DMS153 treated with DMSO at 0.1 percent for 48 hours (cell line): ENCODE measurements at regions not wholly inside any gene's neighbourhood (a gene's known extent, or its start where the extent isn't known, plus 50 kb on each side); places are given as distances from the start of the nearest gene placed in this dataset.
"Not testable (repeated sequence)": the region's sequence is repeated elsewhere in the genome, so short reads cannot be mapped to it uniquely, and the experiment has no call there.

Experiments
- DNase-seq: peaks from one replicate; lab custom pipeline; 2025; ENCODE audit not compliant: unreplicated experiment; lab: John Stamatoyannopoulos, UW

DNA sequence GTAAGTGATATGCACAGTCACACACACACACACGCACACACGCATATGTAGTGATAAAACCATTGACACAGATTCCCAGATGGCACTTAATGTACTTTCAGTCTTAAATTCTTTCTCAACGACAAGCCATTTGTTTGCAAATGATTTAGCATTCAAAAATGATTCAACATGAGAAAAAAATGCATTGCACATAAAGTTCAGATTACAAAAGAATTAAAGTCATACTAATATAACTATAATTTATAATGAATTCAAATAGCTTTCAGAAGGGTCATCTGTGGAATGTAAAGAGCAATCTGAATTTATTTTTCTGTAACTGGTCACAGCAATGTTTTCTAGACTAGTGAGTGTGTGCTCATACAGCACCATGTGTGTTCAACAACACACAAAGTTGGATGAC is 521.6 kb upstream of the ZNF337 start:
- DNase-seq, result no peak

DNA sequence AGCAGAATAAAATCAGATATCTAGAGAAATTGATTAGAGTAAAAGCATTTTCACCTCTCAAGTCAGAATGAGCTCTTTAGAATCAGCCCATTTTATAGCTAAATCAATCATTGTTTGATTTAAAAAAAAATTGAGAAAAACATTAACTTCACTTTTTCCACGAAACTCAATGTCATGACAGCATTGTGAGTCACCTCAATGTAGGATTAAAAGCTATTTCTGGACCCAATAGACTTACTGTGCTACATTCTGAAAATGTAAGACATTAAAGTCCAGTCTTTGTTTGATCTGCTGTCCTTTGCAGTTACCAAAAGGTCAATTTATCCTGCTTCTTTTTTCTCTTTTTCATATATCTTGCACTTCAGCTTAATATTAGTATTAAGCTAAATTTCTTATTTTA is 519.4 kb upstream of the ZNF337 start:
- no peak for DNase-seq

DNA sequence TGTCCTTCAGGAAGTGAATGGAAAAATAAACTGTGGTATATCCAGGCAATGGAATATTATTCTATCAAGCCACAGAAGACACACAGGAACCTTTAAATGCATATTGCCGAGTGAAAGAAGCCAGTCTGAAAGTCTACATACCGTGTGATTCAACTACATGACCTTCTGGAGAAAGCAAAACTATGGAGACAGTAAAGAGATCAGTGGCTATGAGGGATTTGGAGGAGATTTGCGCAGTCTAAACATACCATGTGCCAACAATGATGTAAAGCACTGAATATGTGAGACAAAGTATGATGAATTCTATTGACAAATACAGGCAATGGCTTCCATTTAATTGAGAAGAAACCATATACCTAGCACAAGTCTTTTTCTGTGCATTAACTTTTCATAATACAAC is 518.3 kb upstream of the ZNF337 start:
- DNase-seq, result no peak

DNA sequence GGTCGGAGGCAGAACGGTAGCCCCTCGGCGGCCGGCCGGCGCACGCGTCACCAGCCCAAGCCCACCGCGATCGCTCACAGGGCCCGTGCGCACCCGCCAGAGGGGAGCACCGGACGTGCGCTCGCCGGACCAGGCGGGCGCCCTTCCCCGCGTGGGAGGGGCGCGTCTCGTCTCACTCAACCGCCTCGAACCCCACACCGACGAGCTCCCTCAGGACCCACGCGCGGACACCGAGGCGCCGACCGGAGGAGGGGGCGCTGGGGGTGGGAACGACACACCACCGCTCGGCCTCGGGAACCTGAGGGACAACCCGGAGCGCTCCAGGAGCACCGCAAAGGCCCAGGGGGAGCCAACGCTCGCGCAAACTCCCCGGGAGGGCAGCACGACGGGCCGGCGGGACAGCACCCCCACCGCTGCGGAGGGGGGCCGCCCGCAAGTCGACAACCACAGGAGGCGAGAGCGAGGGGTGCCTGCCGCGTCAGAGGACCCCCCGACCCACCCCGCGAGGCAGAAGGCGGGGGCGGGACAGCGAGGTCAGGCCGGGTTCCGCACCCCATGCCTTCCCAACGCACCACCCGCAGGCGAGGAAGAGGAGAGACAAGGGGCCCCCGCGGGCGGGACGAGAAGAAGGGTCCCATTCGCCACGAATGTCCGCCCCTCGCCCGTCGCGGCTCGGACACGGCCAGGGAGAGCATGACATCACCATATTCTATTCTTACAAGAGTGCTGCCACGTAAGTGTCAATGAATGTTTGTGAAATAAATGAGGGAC is 512.7 kb upstream of the ZNF337 start:
- no peak for DNase-seq

DNA sequence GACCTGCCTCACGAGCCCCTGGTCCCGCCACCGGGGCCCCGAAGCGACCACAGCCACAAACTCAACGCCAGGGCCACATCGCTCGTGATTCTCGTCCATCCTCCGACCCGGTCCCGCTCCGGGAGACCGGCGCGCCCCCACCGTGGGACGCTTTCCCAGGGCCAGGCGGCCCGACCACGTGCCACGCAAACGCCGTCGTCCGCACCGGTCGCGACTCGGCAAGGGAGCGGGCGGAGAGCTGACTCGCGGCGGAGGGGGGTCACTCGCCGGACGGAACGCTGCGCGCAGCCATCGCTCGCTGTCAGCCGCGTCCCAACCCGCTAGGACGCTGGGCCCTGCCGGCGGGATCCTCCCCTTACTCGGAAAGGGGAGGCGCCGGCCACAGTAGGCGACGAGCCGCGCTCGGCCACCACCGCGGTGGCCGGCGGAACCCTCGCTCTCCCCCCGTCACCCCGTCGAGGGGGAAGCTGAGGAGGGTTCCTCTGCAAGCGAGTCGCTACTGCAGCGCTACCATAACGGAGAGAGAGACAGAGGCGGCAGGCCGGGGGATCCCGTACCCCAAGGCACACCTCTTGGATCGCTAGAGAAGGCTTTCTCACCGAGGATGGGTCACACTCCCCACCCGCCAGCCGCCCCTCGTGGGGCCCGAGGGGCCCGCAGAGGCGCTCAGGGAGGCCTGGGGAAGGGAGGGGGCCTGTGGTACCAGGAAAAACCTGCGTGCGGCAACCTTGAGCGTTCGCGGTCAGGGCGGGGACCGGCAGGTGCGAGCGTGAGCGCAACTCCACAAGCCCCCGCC is 511.8 kb upstream of the ZNF337 start:
- no peak for DNase-seq

DNA sequence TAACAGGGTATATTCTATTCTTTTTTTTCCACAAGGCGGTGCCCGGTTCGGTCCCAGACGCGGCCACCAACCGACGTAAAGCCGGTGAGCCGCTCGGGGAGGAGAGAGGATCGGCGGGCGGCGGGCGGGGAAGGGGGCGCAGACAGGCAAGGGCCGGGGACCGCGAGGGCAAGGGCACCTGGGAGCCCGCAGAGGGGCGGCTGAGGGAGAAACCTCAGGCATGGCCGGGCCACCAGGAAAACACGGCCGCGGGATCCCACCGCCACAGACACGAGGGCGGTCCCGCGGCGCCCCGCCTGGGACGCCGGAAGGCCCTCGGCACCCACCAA is 511.3 kb upstream of the ZNF337 start:
- not testable (repeated sequence) for DNase-seq

DNA sequence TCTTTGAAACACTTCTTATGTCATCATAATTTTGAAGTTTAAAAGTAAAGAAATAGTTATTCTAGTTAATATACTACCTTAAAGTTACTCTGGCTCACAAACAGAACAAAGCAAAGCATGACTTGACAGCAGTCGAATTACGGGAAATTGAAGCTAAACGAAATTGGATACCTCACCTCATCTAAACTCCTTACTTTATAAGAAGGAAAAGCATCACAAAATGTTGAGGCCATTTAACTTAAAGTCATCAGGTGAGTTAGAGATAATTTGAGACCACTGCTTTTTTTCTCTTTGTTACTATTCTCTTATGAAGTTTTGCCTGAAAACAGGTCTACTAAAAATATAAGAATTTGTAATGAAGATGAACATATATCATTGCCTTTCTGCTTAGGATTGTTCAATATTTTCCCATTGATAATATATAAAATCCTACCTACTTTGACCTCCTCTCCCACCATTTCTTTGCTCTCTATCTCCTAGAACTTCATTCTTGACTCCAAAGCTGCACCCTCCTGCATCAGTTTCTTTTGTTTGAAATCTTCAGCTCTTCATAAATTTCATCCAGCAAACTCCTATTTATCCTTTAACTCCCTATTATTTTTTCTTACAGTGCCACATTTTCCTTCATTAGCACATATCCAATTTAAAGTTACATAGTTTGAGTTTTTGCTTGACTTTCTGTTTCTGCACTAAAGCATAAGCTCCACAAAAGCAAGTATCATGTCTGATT is 510.7 kb upstream of the ZNF337 start:
- no peak for DNase-seq

DNA sequence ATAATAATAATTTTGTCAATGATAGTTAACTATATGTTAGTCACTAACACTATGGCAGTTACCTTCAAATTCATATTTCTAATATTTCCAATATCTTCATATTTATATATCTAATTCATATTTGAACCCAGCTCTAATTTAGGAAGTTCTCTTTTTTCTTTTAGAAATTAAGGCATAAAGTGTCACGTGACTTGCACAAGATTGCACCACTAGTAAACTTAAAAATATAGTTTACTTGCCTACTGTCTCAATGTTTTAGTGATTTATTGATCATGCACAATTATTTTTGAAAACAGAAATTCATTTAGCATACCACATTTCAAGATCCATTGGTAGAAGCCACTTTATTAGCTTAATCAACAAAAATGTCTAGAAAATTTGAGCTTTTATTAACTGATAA is 508.7 kb upstream of the ZNF337 start:
- DNase-seq, result no peak

DNA sequence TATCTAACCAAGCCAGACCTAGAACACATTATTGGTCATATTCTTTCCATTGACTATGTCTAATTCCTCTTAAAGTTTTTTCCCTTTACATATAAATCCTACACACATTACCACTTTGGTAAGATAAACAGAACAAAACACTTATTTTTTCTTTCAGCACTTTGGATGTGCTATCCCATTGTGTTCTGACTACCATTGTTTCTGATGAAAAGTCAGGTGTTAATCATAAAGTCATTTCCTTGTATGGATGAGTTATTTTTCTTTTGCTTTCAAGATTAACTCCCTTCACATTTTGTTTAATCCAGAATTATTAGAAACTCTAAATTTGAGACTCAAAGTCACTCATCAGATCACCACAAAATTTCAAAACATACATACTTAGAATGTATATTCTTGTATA is 504.4 kb upstream of the ZNF337 start:
- DNase-seq, result not testable (repeated sequence)

DNA sequence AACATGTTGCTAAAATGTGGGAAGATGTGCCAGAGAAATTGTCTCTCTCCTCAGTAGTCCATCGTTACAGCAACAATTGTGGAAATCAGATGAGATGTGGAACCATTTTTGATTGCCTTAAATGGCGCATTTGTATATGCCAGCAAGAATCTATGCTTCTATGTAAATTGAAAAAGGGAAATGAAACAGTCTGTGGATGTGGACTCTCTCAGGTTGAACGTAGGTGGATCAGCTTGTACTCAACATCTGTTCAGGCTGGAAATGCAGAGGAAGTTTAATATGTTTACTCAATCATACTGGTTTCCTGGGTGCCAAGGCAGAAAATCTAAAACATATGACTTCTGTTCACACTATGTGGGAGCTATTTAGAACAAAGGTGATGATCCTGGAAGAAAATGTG is 490.7 kb upstream of the ZNF337 start:
- not testable (repeated sequence) for DNase-seq

DNA sequence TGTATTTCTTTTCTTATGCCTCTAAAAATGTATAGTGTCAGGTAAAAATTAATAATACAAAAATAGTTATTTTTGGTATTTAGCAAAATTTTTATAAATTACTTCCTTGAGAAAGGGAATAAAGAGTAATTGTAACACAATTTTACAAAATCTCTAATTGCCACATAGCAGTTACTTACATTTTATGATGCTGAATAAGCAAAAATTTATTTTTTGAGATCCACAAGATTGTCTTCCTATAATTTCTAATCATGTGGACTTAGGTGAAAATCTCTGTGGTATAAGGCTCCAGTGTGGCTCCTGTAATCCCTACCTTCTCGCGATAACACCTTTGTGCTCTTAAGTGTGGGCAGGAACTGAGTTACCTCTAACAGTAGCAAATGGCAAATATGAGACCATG is 487.1 kb upstream of the ZNF337 start:
- DNase-seq, result not testable (repeated sequence)

DNA sequence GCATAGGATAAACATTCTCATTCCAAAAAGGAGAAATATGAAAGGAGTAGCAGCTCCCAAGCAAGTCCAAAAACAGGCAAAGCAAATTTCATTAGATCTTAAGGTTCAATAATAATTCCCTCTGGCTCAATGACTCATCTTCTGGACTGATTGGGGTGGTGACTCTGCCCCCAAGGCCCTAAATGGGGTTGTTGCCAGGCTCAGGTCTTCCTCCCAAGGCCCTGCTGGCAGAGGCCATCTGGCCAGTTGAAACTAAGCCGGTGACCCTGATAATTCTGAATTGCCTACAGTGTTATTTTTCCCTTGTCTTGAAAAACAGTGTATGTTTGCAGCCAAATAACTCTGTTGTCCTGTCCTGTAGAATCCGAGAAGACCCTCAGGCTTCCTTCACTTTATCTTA is 484.7 kb upstream of the ZNF337 start:
- DNase-seq, result not testable (repeated sequence)

DNA sequence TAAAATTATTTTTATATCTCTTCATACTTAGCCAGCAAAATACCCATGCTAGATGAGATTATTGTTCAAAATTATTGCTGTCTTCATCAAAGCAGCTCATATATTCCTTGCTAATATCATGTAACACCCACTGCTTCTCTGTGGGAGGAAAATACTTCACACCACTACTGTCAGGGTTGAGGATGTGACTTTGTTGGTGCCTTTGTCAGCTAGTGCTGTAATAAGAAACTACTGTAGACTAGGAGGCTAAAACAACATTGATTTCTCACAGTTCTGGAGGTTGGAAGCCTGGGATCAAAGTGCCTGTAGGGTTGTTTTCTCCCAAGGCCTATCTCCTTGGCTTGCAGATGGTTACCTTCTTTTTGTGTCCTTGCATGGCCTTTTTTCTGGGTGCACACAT is 475.2 kb upstream of the ZNF337 start:
- DNase-seq, result not testable (repeated sequence)

DNA sequence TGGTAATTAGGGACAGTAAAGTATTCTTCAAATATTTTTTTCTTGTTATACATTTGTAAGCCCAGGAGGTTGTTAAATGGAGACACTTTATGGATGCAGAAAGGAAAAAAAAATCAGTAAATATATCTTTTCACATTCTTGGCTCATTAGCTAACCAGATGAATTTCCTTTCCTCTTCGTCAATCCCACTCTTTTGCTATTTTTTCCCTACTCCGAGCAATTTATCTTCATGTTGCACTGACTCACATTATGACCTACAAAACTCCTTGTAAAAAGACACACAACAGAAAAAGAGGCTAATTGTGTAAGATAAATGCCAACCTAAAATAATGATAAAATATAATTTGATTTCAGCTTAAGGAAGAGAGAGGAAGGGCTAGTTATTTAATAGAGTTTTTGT is 472.9 kb upstream of the ZNF337 start:
- no peak for DNase-seq

DNA sequence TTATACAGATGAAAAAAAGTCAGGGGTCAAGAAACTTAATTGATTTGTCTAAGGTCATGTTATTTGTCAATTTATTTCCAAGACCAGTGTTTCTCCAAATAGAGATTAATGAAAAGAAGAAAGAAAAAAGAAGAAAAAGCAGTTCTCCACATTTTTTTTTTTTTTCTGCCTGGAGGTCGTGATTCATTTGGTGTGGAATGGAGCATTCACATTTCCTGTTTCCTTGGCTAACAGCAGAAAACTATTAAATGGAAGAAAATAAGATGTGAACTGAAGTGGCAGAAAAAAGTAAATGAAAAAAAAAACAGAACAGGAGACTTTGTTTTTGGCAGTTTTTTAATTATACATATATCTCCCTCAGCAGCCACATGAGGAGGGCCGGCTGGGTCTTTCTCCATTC is 470.8 kb upstream of the ZNF337 start:
- no peak for DNase-seq

DNA sequence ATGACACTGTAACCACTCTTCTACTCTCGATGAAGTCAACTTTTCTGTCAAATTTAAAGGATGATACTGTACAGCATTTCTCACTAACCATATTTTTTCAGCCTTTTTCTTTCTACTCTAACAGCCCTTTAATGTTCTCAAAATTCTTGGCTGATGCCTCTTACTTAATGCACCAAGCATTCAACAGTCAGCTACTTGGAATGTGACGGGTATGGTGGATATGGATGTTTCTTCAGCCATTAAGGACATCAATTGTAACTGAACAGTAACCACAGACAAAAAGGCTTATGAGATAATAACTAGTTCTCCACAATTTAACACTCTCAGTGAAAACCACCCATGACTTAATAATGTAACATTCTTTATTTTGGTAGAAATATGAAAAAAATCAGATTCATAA is 467.2 kb upstream of the ZNF337 start:
- DNase-seq, result no peak

DNA sequence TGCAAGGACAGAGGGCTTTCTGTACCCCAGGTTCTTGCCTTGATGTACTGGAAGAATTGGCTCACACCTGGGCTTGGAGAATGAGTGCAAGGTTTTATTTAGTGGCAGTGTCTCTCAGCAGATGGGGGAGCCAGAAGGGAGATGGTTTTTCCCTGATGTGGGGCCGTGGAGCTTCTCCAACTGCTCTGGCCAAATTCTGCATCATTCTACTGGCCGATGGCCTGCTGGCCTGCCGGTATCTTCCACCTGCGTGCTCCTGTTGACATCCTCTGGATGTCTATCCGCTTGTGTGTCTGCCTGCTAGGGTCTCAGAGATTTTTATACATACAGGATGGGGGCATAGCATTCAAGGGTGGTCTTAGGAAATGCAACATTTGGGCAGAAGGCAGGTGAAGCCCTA is 466.5 kb upstream of the ZNF337 start:
- not testable (repeated sequence) for DNase-seq

DNA sequence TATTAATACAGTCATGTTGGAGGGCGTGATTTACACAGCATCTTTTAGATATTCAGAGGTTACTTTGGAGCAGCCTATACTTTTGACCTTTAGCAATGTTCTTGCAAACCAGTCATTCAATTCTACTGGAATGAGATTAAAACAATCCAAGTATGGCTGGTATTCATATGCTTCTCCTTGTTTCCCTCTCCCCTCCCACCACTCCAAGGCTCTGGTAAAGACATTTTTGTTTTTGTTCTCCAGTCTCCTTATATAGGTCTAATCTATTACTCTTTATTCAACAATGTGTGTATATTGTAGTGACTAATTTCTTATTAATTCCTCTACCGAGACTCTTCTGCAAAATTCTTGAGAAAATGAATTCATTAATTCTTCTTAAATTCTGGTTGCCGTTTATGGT is 465.1 kb upstream of the ZNF337 start:
- DNase-seq, result not testable (repeated sequence)

DNA sequence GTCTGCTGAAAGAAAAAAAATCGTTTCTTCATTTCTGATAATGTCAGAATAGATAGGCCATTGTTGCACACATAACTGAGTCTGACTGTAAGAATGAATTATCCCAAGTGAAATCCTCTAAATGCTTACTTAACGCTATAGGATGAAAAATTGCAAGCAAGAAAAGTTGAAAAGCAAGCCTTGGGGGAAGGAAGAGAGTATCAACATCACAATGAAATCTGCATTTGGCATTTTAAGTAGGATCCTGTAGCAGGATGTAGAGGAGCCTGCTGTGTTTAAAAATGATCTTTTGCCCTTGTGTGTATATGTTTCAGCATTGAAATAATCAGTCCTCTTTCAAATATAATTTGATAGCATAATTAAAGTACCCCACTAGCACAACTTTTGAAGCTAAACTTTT is 464.3 kb upstream of the ZNF337 start:
- DNase-seq, result not testable (repeated sequence)

DNA sequence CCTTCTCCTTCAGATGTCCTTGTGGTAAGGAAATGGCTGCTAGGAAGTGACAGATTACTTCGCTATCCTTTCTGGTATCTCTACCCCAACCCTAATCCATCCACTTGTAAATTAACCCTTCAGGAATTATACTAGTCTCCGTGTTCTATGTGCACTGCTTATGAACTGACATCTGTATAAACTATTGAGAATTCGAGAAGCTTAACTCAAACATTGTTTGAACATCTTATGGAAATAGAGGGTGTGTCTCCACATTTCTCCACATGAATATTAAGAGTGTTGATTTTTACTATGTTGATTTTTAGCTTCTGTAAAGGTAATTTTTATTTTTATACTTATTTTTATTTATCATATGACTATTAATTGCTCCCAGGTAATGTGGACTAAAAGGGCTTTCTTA is 457.6 kb upstream of the ZNF337 start:
- DNase-seq, result no peak

DNA sequence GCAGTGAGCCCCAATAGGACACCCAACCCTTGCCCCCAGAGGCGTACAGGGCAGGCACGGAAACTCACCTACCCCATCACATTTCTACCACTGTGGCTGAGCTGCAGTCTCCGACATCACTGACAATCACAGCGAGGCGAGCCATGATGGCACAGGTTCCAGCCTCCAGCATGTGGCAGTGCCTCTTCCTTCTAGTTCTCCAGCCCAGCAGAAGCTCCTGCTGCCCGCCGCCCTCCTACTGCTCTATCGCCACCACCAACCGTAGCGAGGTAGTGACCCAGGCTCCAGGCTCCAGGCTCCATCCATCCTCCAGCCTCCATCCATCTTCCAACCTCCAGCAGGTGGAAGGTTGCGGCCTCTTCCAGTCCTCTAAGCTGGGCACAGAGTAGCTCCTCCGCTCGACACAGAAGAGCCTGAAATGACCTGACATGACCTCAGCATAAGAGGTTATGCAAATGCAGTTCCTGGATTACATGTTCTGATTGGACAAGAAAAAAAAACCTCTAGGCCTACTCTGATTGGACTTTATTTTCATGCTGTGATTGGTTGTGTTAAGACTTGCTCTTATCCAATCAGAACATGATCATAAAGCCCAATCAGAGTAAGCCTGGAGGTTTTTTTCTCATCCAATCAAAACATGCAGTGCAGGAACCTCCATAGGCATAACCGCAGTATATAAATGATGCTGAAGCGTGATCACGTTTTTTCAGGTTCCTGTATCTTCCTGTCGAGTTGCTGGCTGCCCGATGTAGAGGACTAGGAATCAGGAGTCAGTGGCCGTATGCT is 438.9 kb upstream of the ZNF337 start:
- DNase-seq, result no peak
